ENCODE measurements at regions not wholly inside any gene's neighbourhood (a gene's known extent, or its start where the extent isn't known, plus 50 kb on each side); places are given as distances from the start of the nearest gene placed in this dataset.

DNA sequence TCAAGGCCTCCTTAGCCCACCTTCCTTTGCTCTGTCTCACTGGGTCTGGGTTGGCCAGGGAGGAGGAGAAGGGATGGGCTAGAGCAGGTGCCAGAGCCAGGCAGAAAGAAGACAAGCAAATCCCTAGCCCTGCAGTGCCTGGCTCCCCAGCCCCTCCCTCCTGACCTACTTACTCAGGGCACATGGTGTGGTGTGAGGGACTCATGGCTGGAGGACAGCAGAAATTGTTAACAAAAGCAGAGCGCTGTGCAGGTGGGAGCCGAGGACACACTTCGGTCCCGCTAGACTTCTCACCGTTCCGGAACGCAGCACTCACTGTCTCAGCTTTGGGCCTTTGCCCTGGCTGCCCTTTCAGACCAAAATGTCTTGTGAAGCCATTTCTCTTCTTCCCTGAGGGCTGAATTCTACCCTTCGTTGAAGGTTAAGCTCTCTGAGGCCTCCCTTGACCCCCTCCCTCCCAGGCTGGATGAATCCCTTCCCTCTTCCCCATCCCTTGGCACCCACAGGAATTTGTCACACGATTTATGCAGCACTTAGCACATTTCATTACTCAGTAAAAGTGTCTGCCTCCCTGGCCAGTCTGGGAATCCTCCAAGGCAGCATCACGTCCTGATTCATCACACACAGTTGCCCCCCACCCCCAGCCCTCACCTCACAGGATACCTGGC lies 263.9 kb upstream of the TRPC7 start:
- Histone ChIP-seq H3K4me1 (ENCODE audit: control insufficient read depth, insufficient read depth, low read length, poor library complexity, severe bottlenecking) (peaks cover 13% of the 10 kb centered on the region), H3K4me3 (ENCODE audit: extremely low read depth, insufficient read depth, low read length, poor library complexity, severe bottlenecking) (no peak overlapping the region), H3K27ac (ENCODE audit: low read depth, low read length, severe bottlenecking) (no peak overlapping the region), H3K36me3 (ENCODE audit: control insufficient read depth, insufficient read depth, low read length) (no peaks in the 10 kb centered on the region), H3K9me3 (ENCODE audit: control insufficient read depth, low read length) (no peaks in the 10 kb centered on the region)
- 85 to 87% methylated on average over 7 to 10 of the region's 10 CpGs for WGBS, 2 experiments (ENCODE audit: insufficient coverage in 2 of 2)

DNA sequence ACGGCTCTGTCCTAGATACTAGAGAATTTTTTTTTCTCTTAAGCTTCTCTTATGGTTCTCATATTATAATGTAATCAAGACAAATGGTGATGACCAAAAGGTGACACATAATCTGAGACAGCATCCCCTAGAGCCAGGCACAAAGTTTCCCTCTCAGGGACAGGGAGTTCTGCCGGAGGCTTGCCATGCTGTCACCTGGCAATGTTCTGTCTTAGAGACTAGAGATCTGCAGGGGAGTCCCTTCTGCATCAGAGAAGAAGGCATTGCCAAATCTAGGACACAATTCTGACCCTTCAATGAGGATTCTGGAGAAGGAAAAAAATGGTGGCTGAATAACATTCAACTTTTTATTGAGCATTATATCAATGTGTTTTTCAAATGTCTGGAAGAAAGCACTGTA lies 261.2 kb upstream of the TRPC7 start:
- Histone ChIP-seq H3K36me3 (ENCODE audit: control insufficient read depth, insufficient read depth, low read length) (no peaks in the 10 kb centered on the region), H3K27ac (ENCODE audit: low read depth, low read length, severe bottlenecking) (no peak overlapping the region), H3K4me1 (ENCODE audit: control insufficient read depth, insufficient read depth, low read length, poor library complexity, severe bottlenecking) (peaks cover 13% of the 10 kb centered on the region), H3K4me3 (ENCODE audit: extremely low read depth, insufficient read depth, low read length, poor library complexity, severe bottlenecking) (no peak overlapping the region), H3K9me3 (ENCODE audit: control insufficient read depth, low read length) (no peaks in the 10 kb centered on the region)
- 100% methylated on average over 1 of the region's 2 CpGs for WGBS, 2 experiments (ENCODE audit: insufficient coverage in 2 of 2)

DNA sequence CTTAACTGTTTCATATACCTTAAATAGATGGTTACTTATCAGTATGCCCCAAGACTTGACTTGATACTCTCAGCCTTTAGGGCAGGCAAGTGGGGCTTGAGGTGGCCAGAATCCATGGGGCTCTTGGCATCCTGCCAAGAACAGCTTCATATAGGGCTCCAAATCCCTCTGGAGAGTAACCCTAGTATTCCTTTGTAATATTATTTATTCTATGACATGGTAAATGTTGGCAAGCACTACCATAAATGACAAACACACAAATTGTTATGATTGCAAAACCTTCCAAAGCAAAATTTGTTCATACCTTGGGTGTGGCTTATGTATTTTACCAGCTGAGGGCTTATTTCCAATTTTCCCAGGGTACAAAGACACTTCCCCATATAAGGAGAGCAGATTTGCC lies 257.4 kb upstream of the TRPC7 start:
- no peaks in the 10 kb centered on the region for H3K36me3 ChIP-seq (ENCODE audit: control insufficient read depth, insufficient read depth, low read length)
- H3K4me3 ChIP-seq (ENCODE audit: extremely low read depth, insufficient read depth, low read length, poor library complexity, severe bottlenecking) = no peak overlapping the region
- no peaks in the 10 kb centered on the region for H3K9me3 ChIP-seq (ENCODE audit: control insufficient read depth, low read length)
- H3K27ac ChIP-seq (ENCODE audit: low read depth, low read length, severe bottlenecking) = no peak overlapping the region
- peaks cover 34% of the 10 kb centered on the region for H3K4me1 ChIP-seq (ENCODE audit: control insufficient read depth, insufficient read depth, low read length, poor library complexity, severe bottlenecking)

DNA sequence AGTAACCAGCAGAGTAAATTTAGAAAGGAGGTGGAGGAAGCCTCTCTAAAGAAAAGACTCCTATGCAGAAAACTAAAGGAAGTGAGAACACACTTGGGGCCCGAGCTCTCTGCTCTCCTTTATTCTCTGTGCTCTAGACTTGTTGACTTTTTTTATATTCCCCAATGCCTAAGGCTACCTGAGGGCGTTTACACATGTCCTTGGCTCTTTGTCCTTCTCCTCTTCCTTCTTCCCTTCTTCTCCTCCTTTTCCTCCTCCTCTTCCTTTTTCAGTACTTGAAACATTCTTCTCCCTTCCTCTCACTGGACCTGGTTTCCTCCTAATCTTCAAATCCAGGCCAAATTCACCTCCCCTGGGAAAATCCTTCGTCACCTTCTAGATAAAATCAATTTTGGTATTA lies 256.4 kb upstream of the TRPC7 start:
- 57 to 85% methylated on average over 1 to 2 of the region's 3 CpGs for WGBS, 2 experiments (ENCODE audit: insufficient coverage in 2 of 2)
- Histone ChIP-seq H3K4me3 (ENCODE audit: extremely low read depth, insufficient read depth, low read length, poor library complexity, severe bottlenecking) (no peak overlapping the region), H3K4me1 (ENCODE audit: control insufficient read depth, insufficient read depth, low read length, poor library complexity, severe bottlenecking) (peaks cover 34% of the 10 kb centered on the region), H3K9me3 (ENCODE audit: control insufficient read depth, low read length) (no peaks in the 10 kb centered on the region), H3K27ac (ENCODE audit: low read depth, low read length, severe bottlenecking) (no peak overlapping the region), H3K36me3 (ENCODE audit: control insufficient read depth, insufficient read depth, low read length) (no peaks in the 10 kb centered on the region)

DNA sequence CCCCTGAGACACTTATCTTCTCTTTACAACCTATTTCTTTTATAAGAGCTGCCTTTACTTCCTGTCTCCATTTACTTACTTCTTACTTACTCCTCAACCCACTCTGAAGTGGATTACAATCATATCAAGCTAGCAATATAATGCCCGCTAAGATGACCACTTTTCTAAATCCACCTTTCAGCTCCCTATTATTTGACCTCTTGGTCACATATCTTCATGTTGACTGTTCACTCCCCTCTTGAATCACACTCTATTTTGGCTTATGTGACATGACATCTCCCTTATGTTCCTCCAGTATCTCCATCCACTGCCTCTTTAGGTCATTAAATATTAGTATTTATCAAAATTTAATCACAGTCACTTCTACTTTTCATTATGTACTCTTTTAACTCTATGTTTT lies 255.3 kb upstream of the TRPC7 start:
- no peaks in the 10 kb centered on the region for H3K9me3 ChIP-seq (ENCODE audit: control insufficient read depth, low read length)
- whole genome bisulfite sequencing, 2 experiments (ENCODE audit: insufficient coverage in 2 of 2) = 95 to 100% methylated on average over 1 of the region's 1 CpG
- H3K36me3 ChIP-seq (ENCODE audit: control insufficient read depth, insufficient read depth, low read length) = no peaks in the 10 kb centered on the region
- H3K4me3 ChIP-seq (ENCODE audit: extremely low read depth, insufficient read depth, low read length, poor library complexity, severe bottlenecking) = no peak overlapping the region
- H3K4me1 ChIP-seq (ENCODE audit: control insufficient read depth, insufficient read depth, low read length, poor library complexity, severe bottlenecking) = peaks cover 34% of the 10 kb centered on the region
- peak overlapping the region; percentile 81 for H3K27ac ChIP-seq (ENCODE audit: low read depth, low read length, severe bottlenecking)

DNA sequence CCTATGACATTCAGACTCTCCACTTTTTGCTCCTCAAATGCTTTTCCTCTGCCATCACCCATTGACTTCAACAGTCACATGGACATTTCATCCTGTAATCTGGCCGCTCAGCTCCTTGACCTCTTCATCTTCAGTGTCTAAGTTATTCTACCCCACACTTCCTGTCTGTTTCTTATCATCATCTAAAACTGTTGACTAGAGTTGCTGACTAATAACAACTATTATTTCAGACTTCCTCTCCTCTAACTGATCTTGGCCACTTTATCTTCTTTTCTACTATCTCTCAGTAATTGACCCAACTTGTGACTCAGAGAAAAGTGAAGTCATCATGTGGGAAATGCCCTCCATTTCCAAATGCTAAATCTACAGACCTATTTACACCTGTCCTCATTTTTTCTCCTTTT lies 254.7 kb upstream of the TRPC7 start:
- no peaks in the 10 kb centered on the region for H3K9me3 ChIP-seq (ENCODE audit: control insufficient read depth, low read length)
- no peak overlapping the region for H3K4me3 ChIP-seq (ENCODE audit: extremely low read depth, insufficient read depth, low read length, poor library complexity, severe bottlenecking)
- no peaks in the 10 kb centered on the region for H3K36me3 ChIP-seq (ENCODE audit: control insufficient read depth, insufficient read depth, low read length)
- peaks cover 31% of the 10 kb centered on the region for H3K4me1 ChIP-seq (ENCODE audit: control insufficient read depth, insufficient read depth, low read length, poor library complexity, severe bottlenecking)
- H3K27ac ChIP-seq (ENCODE audit: low read depth, low read length, severe bottlenecking) = peak overlapping the region; percentile 86
- WGBS, 2 experiments (ENCODE audit: insufficient coverage in 2 of 2) = 50% methylated on average over 1 of the region's 1 CpG

DNA sequence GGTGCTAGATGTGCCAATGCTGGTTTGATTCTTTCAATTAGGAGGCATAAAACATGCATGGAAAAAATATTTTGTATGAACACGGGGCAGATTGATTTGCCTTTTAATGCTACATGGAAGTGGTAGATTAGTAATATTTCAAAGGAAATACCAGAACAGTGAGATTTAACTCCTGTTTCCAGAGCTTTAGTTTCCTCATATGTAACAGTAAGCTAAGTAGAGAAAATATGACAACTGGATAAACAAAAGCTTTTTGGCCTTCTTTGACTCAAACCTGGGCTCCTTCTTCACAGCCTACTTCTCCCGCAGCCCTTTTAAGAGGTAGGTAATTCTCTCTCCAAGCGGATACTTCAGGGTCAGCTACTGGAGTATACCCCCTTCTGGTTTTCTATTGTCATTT lies 254.2 kb upstream of the TRPC7 start:
- H3K9me3 ChIP-seq (ENCODE audit: control insufficient read depth, low read length) = no peaks in the 10 kb centered on the region
- H3K27ac ChIP-seq (ENCODE audit: low read depth, low read length, severe bottlenecking) = peak overlapping the region; percentile 86
- peaks cover 27% of the 10 kb centered on the region for H3K4me1 ChIP-seq (ENCODE audit: control insufficient read depth, insufficient read depth, low read length, poor library complexity, severe bottlenecking)
- no peaks in the 10 kb centered on the region for H3K36me3 ChIP-seq (ENCODE audit: control insufficient read depth, insufficient read depth, low read length)
- WGBS, 2 experiments (ENCODE audit: insufficient coverage in 2 of 2) = 83 to 100% methylated on average over 1 to 3 of the region's 3 CpGs
- H3K4me3 ChIP-seq (ENCODE audit: extremely low read depth, insufficient read depth, low read length, poor library complexity, severe bottlenecking) = no peak overlapping the region

DNA sequence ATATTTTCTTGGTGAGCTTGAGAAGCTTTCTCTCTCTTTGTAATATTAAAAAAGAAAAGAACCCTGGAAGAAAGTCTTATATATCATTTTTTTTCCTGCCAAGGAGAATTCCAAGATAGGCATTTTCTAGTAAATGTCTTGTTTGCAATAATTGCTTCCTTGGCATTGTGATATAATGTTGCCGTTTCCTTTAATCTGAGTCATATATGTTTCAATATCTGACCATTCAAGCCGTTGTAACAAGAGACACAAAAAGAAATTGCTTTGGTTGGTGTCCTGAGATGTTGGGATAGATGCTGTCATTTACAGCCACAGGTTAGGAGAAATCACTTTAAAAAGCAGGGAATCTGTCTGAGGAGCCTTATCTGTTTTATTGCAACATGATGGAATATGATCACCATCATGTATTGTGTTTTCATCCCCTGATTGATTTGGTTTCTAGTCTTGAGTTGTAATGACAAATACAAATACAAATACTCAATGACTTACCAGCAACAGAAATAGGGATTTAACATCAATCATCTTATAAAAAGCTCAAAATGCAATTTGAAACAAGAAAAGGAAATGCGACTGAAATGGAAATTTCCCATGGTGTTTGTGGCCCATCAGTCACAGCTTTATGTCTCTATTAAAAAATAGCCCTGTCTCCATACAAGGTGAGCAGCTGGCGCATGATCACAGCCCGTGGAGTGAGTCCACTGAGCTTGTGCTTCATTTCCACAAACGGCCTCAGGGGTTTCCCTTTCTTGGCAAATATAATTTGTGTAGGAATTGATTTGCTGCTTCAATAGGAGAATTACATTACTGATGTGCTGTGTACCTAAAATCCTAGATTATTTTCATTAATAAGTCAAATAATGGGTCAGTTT lies 250.1 kb upstream of the TRPC7 start:
- 86 to 100% methylated on average over 1 to 4 of the region's 6 CpGs for WGBS, 2 experiments (ENCODE audit: insufficient coverage in 2 of 2)
- no peaks in the 10 kb centered on the region for H3K36me3 ChIP-seq (ENCODE audit: control insufficient read depth, insufficient read depth, low read length)
- no peaks in the 10 kb centered on the region for H3K9me3 ChIP-seq (ENCODE audit: control insufficient read depth, low read length)
- H3K27ac ChIP-seq (ENCODE audit: low read depth, low read length, severe bottlenecking) = no peak overlapping the region
- peaks cover 17% of the 10 kb centered on the region for H3K4me1 ChIP-seq (ENCODE audit: control insufficient read depth, insufficient read depth, low read length, poor library complexity, severe bottlenecking)
- no peak overlapping the region for H3K4me3 ChIP-seq (ENCODE audit: extremely low read depth, insufficient read depth, low read length, poor library complexity, severe bottlenecking)

DNA sequence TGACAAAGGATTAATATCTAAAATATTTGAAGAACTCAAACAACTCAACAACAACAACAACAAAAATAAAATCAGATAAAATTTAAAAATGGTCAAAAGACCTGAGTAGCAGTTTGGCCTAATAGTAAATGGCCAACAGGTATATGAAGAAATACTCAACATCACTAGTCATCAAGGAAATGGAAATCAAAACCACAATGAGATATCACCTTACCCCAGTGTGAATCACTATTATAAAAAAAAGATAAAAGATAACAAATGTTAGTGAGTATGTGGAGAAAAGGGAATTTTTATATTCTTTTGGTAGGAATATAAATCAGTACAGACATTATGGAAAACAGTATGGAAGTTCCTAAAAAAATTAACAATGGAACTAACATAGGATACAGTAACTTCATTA lies 247.9 kb upstream of the TRPC7 start:
- Histone ChIP-seq H3K9me3 (ENCODE audit: control insufficient read depth, low read length) (no peaks in the 10 kb centered on the region), H3K27ac (ENCODE audit: low read depth, low read length, severe bottlenecking) (no peak overlapping the region), H3K36me3 (ENCODE audit: control insufficient read depth, insufficient read depth, low read length) (no peaks in the 10 kb centered on the region), H3K4me3 (ENCODE audit: extremely low read depth, insufficient read depth, low read length, poor library complexity, severe bottlenecking) (no peak overlapping the region), H3K4me1 (ENCODE audit: control insufficient read depth, insufficient read depth, low read length, poor library complexity, severe bottlenecking) (no peaks in the 10 kb centered on the region)

DNA sequence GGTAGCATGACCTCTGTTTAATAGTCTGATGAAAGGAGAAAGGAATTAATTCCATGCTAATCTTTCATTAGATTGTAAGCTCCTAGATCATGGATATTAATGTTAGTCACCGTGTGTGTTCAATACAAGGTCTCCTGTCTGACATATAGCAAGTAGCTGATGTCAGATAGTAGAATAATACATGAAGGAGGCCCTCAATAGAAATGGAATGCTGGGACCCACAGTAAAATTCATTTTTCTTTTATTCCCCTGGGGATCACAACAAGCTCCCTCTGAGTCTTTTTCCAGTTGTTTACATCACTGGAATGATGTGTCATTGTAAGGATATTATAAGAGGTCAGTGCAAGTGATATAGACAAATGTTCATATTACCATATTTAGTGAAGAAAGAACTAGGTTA lies 240.3 kb upstream of the TRPC7 start:
- WGBS, 2 experiments (ENCODE audit: insufficient coverage in 2 of 2) = 100% methylated on average over 1 of the region's 1 CpG; no CpG with 5 or more reads in 1 of the 2 experiments
- Histone ChIP-seq H3K9me3 (ENCODE audit: control insufficient read depth, low read length) (peaks cover 21% of the 10 kb centered on the region), H3K27ac (ENCODE audit: low read depth, low read length, severe bottlenecking) (no peak overlapping the region), H3K4me1 (ENCODE audit: control insufficient read depth, insufficient read depth, low read length, poor library complexity, severe bottlenecking) (no peaks in the 10 kb centered on the region), H3K36me3 (ENCODE audit: control insufficient read depth, insufficient read depth, low read length) (no peaks in the 10 kb centered on the region), H3K4me3 (ENCODE audit: extremely low read depth, insufficient read depth, low read length, poor library complexity, severe bottlenecking) (no peak overlapping the region)

DNA sequence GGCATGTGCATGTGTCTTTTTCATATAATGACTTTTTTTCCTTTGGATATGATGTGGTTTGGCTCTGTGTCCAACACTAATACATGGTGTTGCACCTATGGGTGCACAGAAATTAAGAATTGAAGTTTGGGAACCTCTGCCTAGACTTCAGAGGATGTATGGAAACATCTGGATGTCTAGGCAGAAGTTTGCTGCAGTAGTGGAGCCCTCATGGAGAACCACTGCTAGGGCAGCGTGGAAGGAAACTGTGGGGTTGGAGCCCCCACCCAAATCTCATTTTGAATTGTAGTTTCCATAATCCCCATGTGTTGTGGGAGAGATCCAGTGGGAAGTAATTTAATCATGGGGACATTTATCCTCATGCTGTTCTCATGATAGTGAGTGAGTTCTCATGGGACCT lies 235.0 kb upstream of the TRPC7 start:
- Histone ChIP-seq H3K4me3 (ENCODE audit: extremely low read depth, insufficient read depth, low read length, poor library complexity, severe bottlenecking) (no peak overlapping the region), H3K4me1 (ENCODE audit: control insufficient read depth, insufficient read depth, low read length, poor library complexity, severe bottlenecking) (no peaks in the 10 kb centered on the region), H3K9me3 (ENCODE audit: control insufficient read depth, low read length) (peaks cover 35% of the 10 kb centered on the region), H3K36me3 (ENCODE audit: control insufficient read depth, insufficient read depth, low read length) (no peaks in the 10 kb centered on the region), H3K27ac (ENCODE audit: low read depth, low read length, severe bottlenecking) (no peak overlapping the region)
- WGBS, 2 experiments (ENCODE audit: insufficient coverage in 2 of 2) = 88% methylated on average over 1 of the region's 1 CpG; no CpG with 5 or more reads in 1 of the 2 experiments
